Endodermal cell (in vitro differentiated cells): ENCODE measurements at regions not wholly inside any gene's neighbourhood (a gene's known extent, or its start where the extent isn't known, plus 50 kb on each side); places are given as distances from the start of the nearest gene placed in this dataset.

Experiments
- DNase-seq: peaks from one replicate; pipeline ENCODE4 v3.0.0-alpha.2; 2017
- H3K27ac ChIP-seq: 2 replicates; pipeline ENCODE4 v1.5.1; 2013; ENCODE audit warnings: mild to moderate bottlenecking, low read depth, low read length, moderate library complexity
- H3K27me3 ChIP-seq: 2 replicates; pipeline ENCODE4 v1.6.1; 2013; ENCODE audit warnings: mild to moderate bottlenecking, low read length, moderate library complexity; ENCODE audit not compliant: insufficient read depth, control insufficient read depth, poor library complexity, severe bottlenecking
- H3K36me3 ChIP-seq: 2 replicates; pipeline ENCODE4 v1.7.0; 2013; ENCODE audit warnings: mild to moderate bottlenecking, low read length, moderate library complexity; ENCODE audit not compliant: control insufficient read depth, insufficient read depth
- H3K4me1 ChIP-seq: one replicate; pipeline ENCODE4 v1.7.0; 2013; ENCODE audit warnings: low read length; ENCODE audit not compliant: control insufficient read depth, insufficient read depth
- H3K4me3 ChIP-seq: 2 replicates; pipeline ENCODE4 v1.5.1; 2013; ENCODE audit warnings: mild to moderate bottlenecking, low read length, moderate library complexity
- H3K9ac ChIP-seq: 2 replicates; pipeline ENCODE4 v1.6.1; 2013; ENCODE audit warnings: mild to moderate bottlenecking, low read length, moderate library complexity; ENCODE audit not compliant: poor library complexity, severe bottlenecking; ENCODE audit errors: extremely low read depth
- H3K9me3 ChIP-seq: 2 replicates; pipeline ENCODE4 v1.6.1; 2013; ENCODE audit warnings: mild to moderate bottlenecking, low read length, moderate library complexity; ENCODE audit not compliant: control insufficient read depth
- H3K27ac Mint-ChIP-seq: 2 replicates; pipeline ENCODE4 v1.8.0; 2020; ENCODE audit warnings: mixed read lengths
- H3K27me3 Mint-ChIP-seq: 2 replicates; pipeline ENCODE4 v1.8.0; 2021; ENCODE audit warnings: mild to moderate bottlenecking, mixed read lengths; ENCODE audit not compliant: insufficient read depth
- H3K36me3 Mint-ChIP-seq: 2 replicates; pipeline ENCODE4 v1.8.0; 2020; ENCODE audit warnings: low read depth, mixed read lengths
- H3K4me1 Mint-ChIP-seq: 2 replicates; pipeline ENCODE4 v1.8.0; 2020; ENCODE audit warnings: mixed read lengths
- H3K4me3 Mint-ChIP-seq: 2 replicates; pipeline ENCODE4 v1.8.0; 2020; ENCODE audit warnings: mild to moderate bottlenecking, moderate library complexity, mixed read lengths
- H3K9me3 Mint-ChIP-seq: 2 replicates; pipeline ENCODE4 v1.8.0; 2020; ENCODE audit warnings: mild to moderate bottlenecking, mixed read lengths
- CTCF ChIP-seq: fragments of 200-600 bp; sonication (generic); conservative IDR thresholded peaks from 2 replicates; pipeline ENCODE4 v1.5.0; 2021; ENCODE audit warnings: antibody characterized with exemption, mild to moderate bottlenecking
- WGBS, 2 experiments: methylation state at CpG; one replicate each; pipeline versions ENCODE4 v1.1.5 to v1.1.7; 2013; ENCODE audit warnings: missing lambda C conversion rate in 2 of 2, mixed read lengths in 1 of 2; ENCODE audit not compliant: insufficient coverage in 1 of 2, insufficient read length in 1 of 2; 5-methylcytosine and 5-hydroxymethylcytosine counted together

DNA sequence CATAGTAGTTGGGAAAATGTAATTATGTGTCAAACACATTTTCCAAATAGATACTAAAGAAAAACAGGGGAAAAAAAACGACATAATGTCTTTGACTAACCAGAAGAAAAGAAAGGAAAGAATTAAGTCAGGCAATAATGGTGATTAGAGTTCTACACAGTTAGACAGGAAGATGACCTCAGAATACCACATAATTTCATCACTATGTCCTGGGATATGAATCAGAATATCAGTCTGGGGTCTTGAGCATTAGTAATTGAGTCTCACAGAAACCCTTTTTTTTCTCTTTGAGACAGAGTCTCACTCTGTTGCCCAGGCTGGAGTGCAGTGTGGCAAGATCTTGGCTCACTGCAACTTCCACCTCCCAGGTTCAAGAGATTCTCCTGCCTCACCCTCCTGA lies 503.4 kb downstream of the SLITRK1 start:
- DNase-seq, result no peak
- WGBS, 2 experiments, result 70% methylated on average over 1 of the region's 1 CpG; no CpG with 5 or more reads in 1 of the 2 experiments
- Histone ChIP-seq H3K27ac (no peak overlapping the region), H3K4me3 (no peak overlapping the region), H3K36me3 (no peaks in the 10 kb centered on the region), H3K9ac (no peak overlapping the region), H3K4me1 (no peaks in the 10 kb centered on the region), H3K9me3 (no peaks in the 10 kb centered on the region), H3K27me3 (no peaks in the 10 kb centered on the region)
- Mint-ChIP-seq H3K27ac (no peak overlapping the region), H3K27me3 (no peaks in the 10 kb centered on the region), H3K4me3 (no peak overlapping the region), H3K9me3 (no peaks in the 10 kb centered on the region), H3K36me3 (no peaks in the 10 kb centered on the region), H3K4me1 (no peaks in the 10 kb centered on the region)
- no peak for TF ChIP-seq CTCF

- WGBS, 2 experiments, result 92 to 100% methylated on average over 1 of the region's 1 CpG
- no peak overlapping the region for H3K9ac ChIP-seq
- Mint-ChIP-seq H3K27ac (no peak overlapping the region), H3K27me3 (no peaks in the 10 kb centered on the region), H3K36me3 (no peaks in the 10 kb centered on the region), H3K9me3 (no peaks in the 10 kb centered on the region), H3K4me3 (no peak overlapping the region), H3K4me1 (no peaks in the 10 kb centered on the region)
- no peak for TF ChIP-seq CTCF
- H3K27me3 ChIP-seq, result no peaks in the 10 kb centered on the region
- H3K36me3 ChIP-seq, result no peaks in the 10 kb centered on the region
- no peaks in the 10 kb centered on the region for H3K4me1 ChIP-seq
- no peak overlapping the region for H3K4me3 ChIP-seq
- no peak overlapping the region for H3K27ac ChIP-seq
- no peak for DNase-seq
- H3K9me3 ChIP-seq, result no peaks in the 10 kb centered on the region
Measured at GRCh38 chr13:83377491-83377890, 504.8 kb downstream of the SLITRK1 start.

DNA sequence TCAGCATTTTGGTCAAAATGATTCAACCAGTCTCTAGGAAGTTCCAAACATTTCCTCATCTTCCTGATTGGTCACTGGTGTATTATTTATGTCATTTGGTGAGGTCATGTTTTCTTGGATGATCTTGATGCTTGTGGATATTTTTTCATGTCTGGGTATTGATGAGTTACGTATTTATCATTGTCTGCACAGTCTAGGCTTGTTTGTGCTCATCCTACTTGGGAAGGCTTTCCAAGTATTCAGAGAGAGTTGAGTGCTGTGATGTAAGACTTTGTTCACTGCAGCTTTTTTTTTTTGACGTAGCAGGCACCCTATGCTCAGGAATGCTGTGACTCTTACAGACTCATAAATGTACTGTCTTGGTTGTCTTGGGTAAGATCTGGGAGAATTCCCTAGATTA lies 509.5 kb downstream of the SLITRK1 start:
- Histone ChIP-seq H3K4me1 (no peaks in the 10 kb centered on the region), H3K27me3 (no peaks in the 10 kb centered on the region), H3K36me3 (no peaks in the 10 kb centered on the region), H3K4me3 (no peak overlapping the region), H3K27ac (no peak overlapping the region), H3K9ac (no peak overlapping the region), H3K9me3 (no peaks in the 10 kb centered on the region)
- Mint-ChIP-seq H3K4me1 (no peaks in the 10 kb centered on the region), H3K4me3 (no peak overlapping the region), H3K27ac (no peak overlapping the region), H3K9me3 (no peaks in the 10 kb centered on the region), H3K36me3 (no peaks in the 10 kb centered on the region), H3K27me3 (no peaks in the 10 kb centered on the region)
- DNase-seq, result no peak
- no peak for TF ChIP-seq CTCF
- WGBS, 2 experiments, result 65 to 83% methylated on average over 1 to 2 of the region's 2 CpGs
